HG02759 (cell line): ENCODE measurements at regions not wholly inside any gene's neighbourhood (a gene's known extent, or its start where the extent isn't known, plus 50 kb on each side); places are given as distances from the start of the nearest gene placed in this dataset.
"Not testable (repeated sequence)": the region's sequence is repeated elsewhere in the genome, so short reads cannot be mapped to it uniquely, and the experiment has no call there.

Experiments
- ATAC-seq: cut with Tn5 transposase; IDR thresholded peaks from one replicate; pipeline ENCODE4 v1.9.1; 2021; ENCODE audit warnings: mild to moderate bottlenecking, moderate library complexity; ENCODE audit not compliant: unreplicated experiment

GRCh38 chr11:130671801-130672700, 223.6 kb downstream of the ADAMTS15 start:
- no peak for ATAC-seq

GRCh38 chr11:130672911-130673310, 224.5 kb downstream of the ADAMTS15 start:
- ATAC-seq = no peak

GRCh38 chr11:130673698-130674097, 225.3 kb downstream of the ADAMTS15 start:
- no peak for ATAC-seq

- no peak for ATAC-seq
Observed at GRCh38 chr11:130674686-130675308, 226.4 kb downstream of the ADAMTS15 start.

GRCh38 chr11:130675371-130675821, 227.0 kb downstream of the ADAMTS15 start:
- no peak for ATAC-seq

GRCh38 chr11:130675917-130676316, 227.5 kb downstream of the ADAMTS15 start:
- ATAC-seq = no peak

GRCh38 chr11:130677486-130678153, 229.2 kb downstream of the ADAMTS15 start:
- ATAC-seq = no peak

- no peak for ATAC-seq
Observed at GRCh38 chr11:130679247-130679646, 230.8 kb downstream of the ADAMTS15 start.

- not testable (repeated sequence) for ATAC-seq
Observed at GRCh38 chr11:130682471-130682870, 233.8 kb downstream of the SNX19 start.

- no peak for ATAC-seq
Observed at GRCh38 chr11:130689222-130689908, 226.9 kb downstream of the SNX19 start.

GRCh38 chr11:130691581-130691980, 224.7 kb downstream of the SNX19 start:
- no peak for ATAC-seq

- no peak for ATAC-seq
Observed at GRCh38 chr11:130692220-130692619, 224.1 kb downstream of the SNX19 start.

GRCh38 chr11:130693543-130693942, 222.7 kb downstream of the SNX19 start:
- ATAC-seq = no peak

- ATAC-seq = no peak
Observed at GRCh38 chr11:130694488-130695045, 221.7 kb downstream of the SNX19 start.

- ATAC-seq = no peak
Observed at GRCh38 chr11:130698174-130698573, 218.1 kb downstream of the SNX19 start.

- no peak for ATAC-seq
Observed at GRCh38 chr11:130699561-130699960, 216.7 kb downstream of the SNX19 start.

GRCh38 chr11:130700092-130700491, 216.2 kb downstream of the SNX19 start:
- no peak for ATAC-seq

- ATAC-seq = no peak
Observed at GRCh38 chr11:130703489-130704190, 212.6 kb downstream of the SNX19 start.

- no peak for ATAC-seq
Observed at GRCh38 chr11:130705670-130706421, 210.4 kb downstream of the SNX19 start.
